OCI-LY1 (cell line): ENCODE measurements at regions not wholly inside any gene's neighbourhood (a gene's known extent, or its start where the extent isn't known, plus 50 kb on each side); places are given as distances from the start of the nearest gene placed in this dataset.
A peak's percentile ranks its signal among the peaks of the same experiment; 100 is the strongest.

Experiments used
- H2AFZ ChIP-seq: fragments of 200-600 bp; sonication (generic), shearing (Covaris generic); 2 replicates; pipeline ENCODE4 v1.6.0; 2014; ENCODE audit warnings: antibody characterized with exemption, mild to moderate bottlenecking, low read length
- H3F3A ChIP-seq: fragments of 200-600 bp; sonication (generic), shearing (Covaris generic); 2 replicates; pipeline ENCODE4 v1.6.0; 2014; ENCODE audit warnings: mild to moderate bottlenecking, antibody characterized with exemption, low read length, moderate library complexity; ENCODE audit not compliant: insufficient read depth
- H3K27ac ChIP-seq: fragments of 200-600 bp; sonication (generic); 2 replicates; pipeline ENCODE4 v1.5.1; 2014; ENCODE audit warnings: low read length, mixed run types, mild to moderate bottlenecking, low read depth; ENCODE audit not compliant: poor library complexity, severe bottlenecking
- H3K27me3 ChIP-seq: fragments of 200-600 bp; sonication (generic); 2 replicates; pipeline ENCODE4 v1.6.0; 2014; ENCODE audit warnings: antibody characterized with exemption, mild to moderate bottlenecking, low read length, moderate library complexity; ENCODE audit not compliant: insufficient read depth
- H3K36me3 ChIP-seq: fragments of 200-600 bp; sonication (generic); 2 replicates; pipeline ENCODE4 v1.6.1; 2014; ENCODE audit warnings: mild to moderate bottlenecking, antibody characterized with exemption, low read length, moderate library complexity, mixed read lengths; ENCODE audit not compliant: insufficient read depth
- H3K4me1 ChIP-seq: fragments of 200-600 bp; sonication (generic); 2 replicates; pipeline ENCODE4 v1.5.1; 2014; ENCODE audit warnings: mild to moderate bottlenecking, low read length, moderate library complexity; ENCODE audit not compliant: insufficient read depth, severe bottlenecking
- H3K4me2 ChIP-seq: fragments of 200-600 bp; sonication (generic), shearing (Covaris generic); 2 replicates; pipeline ENCODE4 v1.6.1; 2014; ENCODE audit warnings: low read length
- H3K4me3 ChIP-seq: fragments of 200-600 bp; sonication (generic); 2 replicates; pipeline ENCODE4 v1.5.1; 2014; ENCODE audit warnings: low read length, low read depth, mild to moderate bottlenecking, mixed read lengths; ENCODE audit not compliant: poor library complexity, severe bottlenecking
- H3K79me2 ChIP-seq: fragments of 200-600 bp; shearing (Covaris generic); 2 replicates; pipeline ENCODE4 v1.6.1; 2016; ENCODE audit warnings: mixed run types, low read length, mixed read lengths; ENCODE audit not compliant: insufficient read depth
- H3K9ac ChIP-seq: fragments of 200-600 bp; sonication (generic), shearing (Covaris generic); 2 replicates; pipeline ENCODE4 v1.6.1; 2014; ENCODE audit warnings: mild to moderate bottlenecking, low read length, mixed read lengths
- H3K9me2 ChIP-seq: fragments of 200-600 bp; sonication (generic), shearing (Covaris generic); 2 replicates; pipeline ENCODE4 v1.6.1; 2014; ENCODE audit warnings: low read depth, mild to moderate bottlenecking, low read length, mixed read lengths
- H3K9me3 ChIP-seq: fragments of 200-600 bp; shearing (Covaris generic); 2 replicates; pipeline ENCODE4 v1.6.1; 2014; ENCODE audit warnings: low read length, mixed read lengths
- H4K20me1 ChIP-seq: fragments of 200-600 bp; sonication (generic), shearing (Covaris generic); 2 replicates; pipeline ENCODE4 v1.6.0; 2016; ENCODE audit warnings: mild to moderate bottlenecking, low read length; ENCODE audit not compliant: insufficient read depth
- CTCF ChIP-seq: fragments of 200-600 bp; sonication (generic), shearing (Covaris generic); IDR thresholded peaks from 2 replicates; pipeline ENCODE4 v1.5.1; 2017; ENCODE audit warnings: mild to moderate bottlenecking, antibody characterized with exemption, low read length, moderate library complexity, mixed read lengths
- EZH2 ChIP-seq: fragments of 200-600 bp; sonication (generic), shearing (Covaris generic); IDR thresholded peaks from 2 replicates; pipeline ENCODE4 v1.8.0; 2017; ENCODE audit warnings: borderline replicate concordance, mixed run types, mild to moderate bottlenecking, antibody characterized with exemption, low read length, moderate library complexity, mixed read lengths

GRCh38 chr2:6493669-6494068, 372.0 kb downstream of the CMPK2 start:
- Histone ChIP-seq H4K20me1 (no peaks in the 10 kb centered on the region), H3K79me2 (no peaks in the 10 kb centered on the region), H3K9me3 (no peaks in the 10 kb centered on the region), H3K36me3 (no peaks in the 10 kb centered on the region; the same call in 1 of the 2 replicates), H3K27me3 (no peaks in the 10 kb centered on the region), H3K4me3 (no peak overlapping the region), H3K4me2 (no peak overlapping the region), H3K9me2 (no peaks in the 10 kb centered on the region), H3K9ac (no peak overlapping the region), H2AFZ (no peak overlapping the region), H3K27ac (peak overlapping the region; percentile 89), H3F3A (no peaks in the 10 kb centered on the region), H3K4me1 (peaks cover 32% of the 10 kb centered on the region)
- TF ChIP-seq EZH2 = no peak
- TF ChIP-seq CTCF = no peak

- no peaks in the 10 kb centered on the region for H3K27me3 ChIP-seq
- no peaks in the 10 kb centered on the region for H4K20me1 ChIP-seq
- TF ChIP-seq EZH2 (no peak), CTCF (no peak)
- no peaks in the 10 kb centered on the region for H3F3A ChIP-seq
- H2AFZ ChIP-seq = no peak overlapping the region
- H3K9ac ChIP-seq = no peak overlapping the region
- no peak overlapping the region for H3K4me3 ChIP-seq
- no peaks in the 10 kb centered on the region for H3K9me2 ChIP-seq
- no peak overlapping the region for H3K4me2 ChIP-seq
- no peaks in the 10 kb centered on the region for H3K36me3 ChIP-seq
- H3K79me2 ChIP-seq = no peaks in the 10 kb centered on the region
- no peaks in the 10 kb centered on the region for H3K9me3 ChIP-seq
- H3K27ac ChIP-seq = no peak overlapping the region
- H3K4me1 ChIP-seq = peaks cover 32% of the 10 kb centered on the region
Measured at GRCh38 chr2:6495466-6495865, 370.2 kb downstream of the CMPK2 start.

- H3K27ac ChIP-seq = no peak overlapping the region
- H3K4me2 ChIP-seq = no peak overlapping the region
- no peaks in the 10 kb centered on the region for H3K9me2 ChIP-seq
Measured at GRCh38 chr2:6496376-6496775, 369.3 kb downstream of the CMPK2 start.

More at GRCh38 chr2:6496376-6496775, 369.3 kb downstream of the CMPK2 start:
- Histone ChIP-seq H3K9ac (no peak overlapping the region), H3K9me3 (no peaks in the 10 kb centered on the region), H3K36me3 (no peaks in the 10 kb centered on the region), H4K20me1 (no peaks in the 10 kb centered on the region), H3K4me3 (no peak overlapping the region), H3K79me2 (no peaks in the 10 kb centered on the region), H2AFZ (no peak overlapping the region), H3F3A (no peaks in the 10 kb centered on the region), H3K27me3 (no peaks in the 10 kb centered on the region), H3K4me1 (peaks cover 29% of the 10 kb centered on the region)
- TF ChIP-seq CTCF = no peak
- TF ChIP-seq EZH2 = no peak
